Stimulated activated CD8-positive, alpha-beta memory T cell treated with anti-CD3 and anti-CD28 coated beads, Interleukin-15, amount 100 ng/mL, for 4 hours (primary cell): ENCODE measurements at regions not wholly inside any gene's neighbourhood (a gene's known extent, or its start where the extent isn't known, plus 50 kb on each side); places are given as distances from the start of the nearest gene placed in this dataset.

Experiments used
- DNase-seq, 2 donors: peaks; one replicate each; pipeline ENCODE4 v3.0.0-alpha.2; 2020; ENCODE audit warnings: low read depth in 2 of 2

DNA sequence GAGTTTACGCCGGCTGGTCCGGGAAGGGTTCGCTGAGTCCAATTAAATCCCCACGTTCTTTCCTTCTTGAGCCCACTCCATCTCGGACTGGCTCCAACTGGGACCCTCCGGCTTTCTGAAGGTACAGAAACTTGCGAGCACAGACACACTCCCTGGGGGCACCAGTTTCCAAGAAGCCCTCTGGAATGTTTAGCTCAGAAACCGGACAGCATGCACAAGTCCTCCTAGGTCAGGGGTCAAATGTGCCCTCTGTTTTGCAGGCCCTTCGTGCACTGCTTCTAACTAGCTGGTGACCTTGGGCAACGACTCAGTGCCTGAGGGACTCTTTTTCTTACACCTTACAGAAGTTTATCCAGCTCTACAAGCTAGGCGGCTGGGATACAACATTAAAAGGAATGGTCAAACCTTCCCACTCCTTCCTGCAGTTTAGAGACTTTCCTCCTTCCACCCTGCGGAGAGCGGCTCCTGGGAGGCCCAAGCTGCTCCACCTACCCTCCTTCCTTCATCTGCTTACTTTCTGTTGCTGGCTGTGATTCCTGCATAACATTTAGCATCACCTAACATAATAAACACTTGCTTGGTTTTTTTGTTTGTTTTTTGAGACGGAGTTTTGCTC lies 275.5 kb downstream of the BCOR start:
- DNase-seq: no peak

DNA sequence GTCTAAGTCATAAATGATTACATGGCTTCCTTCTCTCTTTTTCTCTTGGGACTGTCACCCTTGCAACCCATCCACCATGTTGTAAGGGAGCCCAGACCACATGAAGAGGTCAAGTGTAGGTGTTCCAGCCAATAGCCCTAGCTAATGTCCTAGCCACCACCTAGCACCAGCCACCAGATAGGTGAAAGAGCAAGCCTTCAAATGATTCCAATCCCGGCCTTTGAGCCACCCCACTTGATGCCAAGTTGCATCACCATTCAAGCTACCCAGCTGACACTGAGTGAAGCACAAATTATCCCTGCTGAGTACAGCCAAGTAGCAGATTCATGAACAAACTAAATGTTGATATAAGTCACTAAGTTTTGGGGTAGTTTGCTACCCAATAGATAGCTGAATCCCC lies 274.3 kb downstream of the BCOR start:
- no peak for DNase-seq

DNA sequence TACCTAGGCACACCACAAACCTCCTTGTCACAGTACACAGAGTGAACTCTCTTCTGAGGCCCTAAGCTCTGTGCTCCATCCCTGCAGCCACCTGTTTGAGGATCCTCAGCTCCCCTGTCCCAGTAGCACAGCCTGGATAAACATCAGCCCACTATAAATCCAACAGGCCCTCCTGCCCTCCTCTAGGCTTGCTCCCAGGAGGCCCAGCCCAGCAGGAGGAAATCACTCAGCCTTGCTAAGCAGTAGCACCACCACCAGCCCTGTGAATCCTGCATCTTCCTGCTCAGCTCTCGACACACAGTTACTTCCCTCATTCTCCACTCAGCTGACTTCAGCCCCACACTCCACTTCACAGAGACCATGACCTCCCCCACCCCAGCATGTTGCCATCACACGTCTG lies 273.9 kb downstream of the BCOR start:
- no peak for DNase-seq

DNA sequence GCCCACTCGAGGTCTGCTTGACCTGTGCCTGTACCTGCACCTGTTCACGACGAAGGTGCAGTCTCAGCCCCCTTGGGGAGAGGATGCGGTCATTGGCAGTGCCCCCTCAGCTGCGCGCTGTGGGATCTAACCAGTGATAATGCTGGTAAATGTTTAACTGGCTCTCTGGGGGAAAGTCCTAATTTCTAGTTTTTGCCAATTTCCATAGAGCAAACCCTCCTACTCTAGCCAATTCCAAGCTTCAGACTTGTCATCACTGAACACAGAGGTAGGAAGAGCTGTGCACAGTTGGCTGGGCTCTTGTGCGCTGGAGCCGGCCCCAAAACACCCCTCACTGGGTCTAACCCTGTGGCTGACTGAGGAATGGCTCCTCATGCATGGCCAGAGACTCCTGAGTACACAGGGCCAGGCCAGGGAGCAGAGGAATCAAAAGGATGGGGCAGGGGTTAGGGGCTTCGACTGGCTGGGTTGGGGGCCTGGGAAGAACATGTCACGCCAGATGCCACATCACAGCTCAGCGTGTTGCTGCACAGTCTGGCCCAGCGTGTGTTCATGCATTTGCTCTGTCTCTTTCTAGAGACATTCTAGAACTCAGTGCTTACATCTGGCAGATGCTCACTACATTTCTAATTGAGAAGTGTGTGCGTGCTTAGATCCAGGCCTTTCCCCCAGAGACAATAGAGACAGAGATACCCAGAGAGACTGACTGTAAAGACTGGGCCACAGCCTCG lies 270.8 kb downstream of the BCOR start:
- no peak for DNase-seq

DNA sequence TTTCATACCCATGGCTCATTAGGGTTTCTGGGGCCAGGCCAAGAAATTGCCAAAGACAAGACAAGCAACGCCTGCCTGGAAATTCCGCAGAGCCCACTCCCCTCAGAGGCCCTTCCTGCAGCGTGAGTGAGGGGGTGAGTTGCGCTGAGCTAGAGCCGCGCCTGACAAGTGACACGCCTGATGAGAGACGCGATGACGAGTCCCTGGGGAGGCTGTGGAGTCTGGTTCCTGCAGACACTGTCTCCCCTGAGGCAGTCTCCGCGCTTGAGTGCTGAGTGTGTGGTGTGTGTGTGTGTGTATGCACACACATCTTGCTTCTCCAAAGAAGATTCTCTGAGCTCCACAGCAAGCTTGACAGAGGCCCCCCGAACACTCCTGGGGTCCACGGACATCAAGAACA lies 269.8 kb downstream of the BCOR start:
- no peak for DNase-seq

DNA sequence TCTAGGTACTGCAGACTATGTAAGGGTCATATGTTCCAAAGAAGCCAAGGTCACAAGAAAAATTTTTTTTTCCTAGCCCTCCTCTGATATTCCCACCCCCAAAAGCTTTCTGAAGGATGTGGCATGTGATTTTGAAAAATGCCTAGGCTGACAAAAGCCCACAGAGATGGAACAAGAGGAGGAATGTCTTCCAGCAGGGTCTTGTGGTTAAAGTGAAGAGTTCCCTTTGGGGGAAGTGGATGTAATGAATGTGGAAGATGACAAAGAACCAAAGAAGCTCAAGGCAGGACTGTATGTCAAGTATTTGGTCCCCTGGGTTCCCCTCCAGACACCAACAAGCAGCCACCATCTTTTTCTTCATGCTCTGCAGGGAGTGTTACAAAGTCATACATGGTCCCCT lies 268.8 kb downstream of the BCOR start:
- DNase-seq: no peak

DNA sequence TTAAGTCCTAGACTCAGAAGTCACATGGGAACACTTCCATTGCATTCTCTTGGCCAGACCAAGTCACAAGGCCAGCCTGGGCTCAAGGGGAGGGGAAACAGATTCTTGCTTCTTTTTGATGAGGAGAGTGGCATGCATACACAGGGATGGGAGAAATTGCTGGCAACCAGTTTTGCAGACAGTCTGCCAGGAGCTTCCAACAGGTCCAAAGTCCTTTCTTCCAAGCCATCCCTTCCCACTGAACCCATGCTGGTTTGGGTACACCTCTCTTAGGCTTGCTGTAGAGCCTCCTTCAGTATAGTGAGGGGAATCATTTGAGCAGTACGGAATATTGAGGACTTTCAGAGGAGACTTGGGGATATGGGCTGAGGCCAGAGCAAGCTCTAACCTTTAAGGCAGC lies 267.8 kb downstream of the BCOR start:
- no peak for DNase-seq

DNA sequence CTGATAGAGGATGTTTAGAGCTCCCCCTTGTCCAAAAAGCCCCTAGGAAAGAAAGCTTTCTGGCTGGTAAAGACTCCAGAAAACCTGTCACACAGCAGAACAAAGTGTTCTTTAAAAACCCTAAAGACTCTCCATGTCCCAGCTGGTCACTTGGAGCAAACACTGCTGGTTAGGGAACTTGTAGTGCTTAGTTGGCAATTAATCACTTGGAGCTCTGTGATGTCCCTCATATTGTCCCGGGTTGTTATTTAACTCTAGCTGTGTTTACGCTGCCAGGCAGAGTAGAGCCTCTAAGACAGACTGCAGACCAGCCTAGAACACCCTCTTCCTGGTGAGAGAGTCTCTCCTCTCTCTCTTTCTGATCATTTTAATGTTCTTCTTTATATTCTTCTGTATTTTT lies 267.3 kb downstream of the BCOR start:
- DNase-seq: no peak

DNA sequence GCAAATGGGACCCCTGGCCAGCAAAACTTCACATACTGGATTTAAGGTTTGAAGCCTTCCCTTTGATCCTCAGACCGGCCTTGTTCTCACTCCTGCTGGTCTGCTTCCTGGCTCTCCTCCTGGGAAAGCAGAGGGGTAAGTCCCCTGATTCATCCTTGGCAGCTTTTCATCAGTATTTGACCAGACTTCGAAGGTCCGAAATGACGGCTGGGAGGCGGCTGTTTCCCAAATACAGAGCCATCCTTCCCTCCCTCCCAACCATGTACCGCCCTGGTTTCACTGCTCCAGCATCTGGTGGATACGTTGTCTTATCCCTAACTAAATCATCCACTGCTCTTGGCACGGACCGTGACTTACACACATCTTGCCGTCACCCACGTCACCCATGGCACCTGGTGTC lies 265.5 kb downstream of the BCOR start:
- no peak for DNase-seq

DNA sequence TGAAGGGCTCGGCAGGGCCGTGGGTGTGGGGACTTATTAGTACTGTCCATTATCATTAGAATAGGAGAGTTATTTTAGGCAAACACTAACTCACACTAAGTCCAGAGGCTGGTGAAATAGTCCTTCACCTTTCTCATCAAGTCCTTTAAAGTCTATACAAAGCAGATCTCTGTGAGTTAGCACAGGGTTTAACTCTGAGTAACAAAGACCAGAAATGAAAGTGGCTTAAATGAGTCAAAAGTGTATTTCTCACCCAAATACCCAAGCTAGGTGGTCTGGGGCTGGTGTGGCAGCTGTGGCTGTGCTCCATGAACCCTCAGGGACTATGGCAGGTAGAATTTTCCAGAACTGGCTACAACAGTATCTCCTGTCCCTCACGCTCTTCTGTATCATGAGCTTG lies 263.2 kb downstream of the BCOR start:
- DNase-seq: no peak

DNA sequence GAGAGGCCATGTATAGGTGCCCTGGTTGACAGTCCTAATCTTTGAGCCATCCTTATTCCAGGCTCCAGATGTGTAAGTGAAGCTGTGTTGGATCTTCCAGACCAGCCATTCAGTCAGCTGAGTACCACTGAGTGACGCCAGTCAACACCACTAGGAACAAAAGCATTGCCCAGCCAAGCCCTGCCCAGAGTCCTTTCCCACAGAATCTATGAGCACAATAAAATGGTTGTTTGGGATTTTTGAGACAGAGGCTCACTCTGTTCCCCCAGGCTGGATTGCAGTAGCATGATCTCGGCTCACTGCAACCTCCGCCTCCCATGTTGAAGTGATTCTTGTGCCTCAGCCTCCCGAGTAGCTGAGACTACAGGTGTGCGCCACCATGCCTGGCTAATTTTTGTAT lies 262.5 kb downstream of the BCOR start:
- DNase-seq: no peak

DNA sequence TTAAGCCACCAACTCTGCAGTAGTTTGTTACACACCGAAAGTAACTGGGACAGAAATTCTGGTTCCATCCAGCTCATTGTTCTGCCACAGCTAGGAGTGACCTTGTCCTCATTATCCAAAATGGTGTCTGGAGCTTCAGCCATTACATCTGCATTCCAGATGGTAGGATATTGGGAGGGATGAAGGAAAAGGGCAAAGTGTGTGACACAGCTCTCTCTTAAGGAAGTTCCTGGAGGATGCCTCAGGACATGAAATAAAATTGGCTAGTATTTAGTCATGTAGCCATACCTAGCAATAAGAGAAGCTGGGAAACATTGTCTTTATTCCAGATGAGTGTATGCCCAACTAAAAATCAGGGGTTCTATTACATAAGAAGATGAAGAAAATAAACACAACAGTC lies 262.0 kb downstream of the BCOR start:
- no peak for DNase-seq

DNA sequence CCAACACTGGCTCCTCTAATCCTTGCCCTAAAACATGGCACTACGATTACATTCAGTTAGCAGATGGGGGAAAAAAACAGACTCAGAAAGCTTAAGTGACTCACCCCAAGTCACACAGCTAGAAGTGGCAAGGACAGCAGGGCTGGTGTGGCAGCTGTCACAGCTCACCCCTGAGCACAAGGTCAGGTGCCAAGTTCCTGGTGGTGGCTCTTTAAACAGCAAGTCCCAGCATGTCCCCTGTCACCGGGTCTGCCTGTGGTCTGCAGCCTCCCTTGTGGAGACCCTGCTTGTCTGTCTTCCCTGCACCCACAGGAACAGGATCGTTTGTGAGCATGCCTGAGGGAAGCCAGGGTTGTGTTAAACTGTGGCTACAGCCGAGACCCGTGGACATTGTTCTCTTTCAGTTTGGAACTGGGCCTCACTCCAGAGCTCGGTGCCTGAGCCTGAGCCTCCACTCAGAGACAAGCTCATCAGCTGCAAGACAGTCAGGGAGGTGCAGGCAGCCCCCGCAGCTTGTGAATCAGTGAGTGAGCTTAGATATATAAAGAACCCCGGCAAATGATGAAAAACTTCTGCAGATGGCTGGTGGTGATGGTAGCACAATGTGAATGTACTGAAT lies 260.8 kb downstream of the BCOR start:
- no peak for DNase-seq

DNA sequence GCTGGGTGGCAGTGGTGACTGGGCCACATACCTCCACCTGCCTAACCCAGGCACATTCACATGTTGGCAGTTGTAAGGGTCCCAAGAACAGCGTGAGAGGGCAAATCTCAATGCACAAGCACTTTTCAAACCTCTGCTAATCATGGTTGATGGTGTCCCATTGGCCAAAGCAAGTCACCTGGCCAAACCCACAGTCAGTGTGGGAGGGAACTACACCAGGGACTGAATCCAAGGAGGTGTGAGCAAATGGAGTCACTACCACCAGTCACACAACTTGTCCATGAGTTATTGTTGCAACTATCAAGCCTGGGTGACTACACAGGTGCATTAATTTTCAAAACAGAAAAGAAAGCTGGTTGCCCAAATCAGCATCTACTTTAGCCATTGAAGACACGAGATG lies 260.1 kb downstream of the BCOR start:
- DNase-seq: no peak

DNA sequence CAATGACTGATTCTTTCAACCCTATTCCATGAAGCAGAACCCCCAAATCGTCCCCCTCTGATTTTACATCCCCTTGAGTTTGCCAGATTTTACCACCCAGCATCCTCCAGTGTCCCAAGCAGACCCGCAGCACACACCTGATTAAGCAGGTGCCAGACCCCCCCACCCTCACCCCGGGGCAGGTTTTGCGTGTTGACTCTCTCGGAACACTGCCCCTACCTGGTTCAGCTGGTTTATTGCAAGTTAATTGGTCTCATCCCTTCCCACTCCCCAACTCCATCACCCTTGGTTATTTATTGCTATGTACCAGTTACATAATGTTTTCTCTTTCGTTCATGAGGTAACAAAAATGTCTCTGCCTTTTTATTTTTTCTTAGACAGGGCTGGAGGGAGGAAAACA lies 258.4 kb downstream of the BCOR start:
- no peak for DNase-seq

DNA sequence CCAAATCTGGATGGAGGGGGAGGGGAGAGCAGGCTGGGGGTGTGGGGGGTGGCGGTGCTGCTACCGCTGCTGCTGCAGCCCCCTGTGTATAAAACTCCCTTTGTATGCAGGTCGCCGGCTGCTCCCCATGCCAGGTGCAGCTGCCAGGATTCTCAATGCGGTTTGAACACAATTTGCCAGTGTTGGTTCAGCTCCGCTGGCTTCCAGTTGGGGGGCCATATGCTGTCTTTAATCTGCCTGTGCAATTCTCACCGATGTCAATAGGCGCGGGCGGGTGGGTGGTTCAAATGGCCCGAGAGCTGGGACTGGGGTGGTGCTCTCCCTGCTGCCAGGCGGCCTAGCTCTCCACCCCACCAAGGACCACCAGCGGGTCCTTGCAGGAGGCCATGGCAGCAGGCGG lies 257.6 kb downstream of the BCOR start:
- DNase-seq: no peak

DNA sequence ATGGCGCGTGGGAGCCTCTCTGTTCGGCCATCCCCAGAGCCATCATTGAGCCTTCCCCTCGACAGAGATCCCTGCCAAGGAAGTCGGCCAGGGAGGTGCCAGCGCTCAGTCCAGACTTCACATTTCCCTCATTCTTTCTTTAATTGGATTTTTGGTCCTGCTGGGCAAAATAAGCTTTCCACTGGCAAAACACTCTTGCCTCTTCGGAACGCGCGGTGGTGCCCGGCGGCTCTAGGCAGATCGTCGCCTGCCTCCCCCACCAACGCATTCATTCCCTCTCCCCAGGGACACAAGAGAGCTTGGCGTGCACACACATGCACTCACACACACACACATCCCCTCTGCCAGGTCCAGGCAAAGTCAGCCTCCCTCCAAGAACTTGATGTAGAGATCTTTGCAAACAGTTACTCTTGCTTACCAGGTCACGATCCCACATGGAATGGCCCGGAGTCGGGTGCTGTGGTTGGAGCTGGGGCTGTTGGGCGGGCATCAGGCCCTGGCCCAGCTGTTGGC lies 257.1 kb downstream of the BCOR start:
- no peak for DNase-seq

DNA sequence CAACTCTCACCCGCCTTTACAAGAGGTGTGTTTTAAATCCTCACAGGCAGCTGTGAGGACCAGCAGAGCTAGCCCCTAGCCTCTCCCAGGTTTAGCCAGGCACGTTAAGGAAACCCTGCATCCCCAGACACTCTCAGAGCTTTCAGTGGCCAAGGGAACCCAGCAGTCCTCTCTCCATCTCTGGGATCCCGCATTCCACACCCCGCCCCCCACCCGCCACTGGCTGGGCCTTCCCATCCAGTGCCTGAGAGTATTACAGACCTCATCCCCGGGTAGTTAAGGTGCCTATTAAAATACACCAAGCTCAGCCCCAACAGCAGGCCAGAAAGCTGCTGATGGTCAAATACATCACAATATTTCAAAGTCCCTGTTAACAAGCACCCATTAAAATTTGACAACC lies 256.2 kb downstream of the BCOR start:
- DNase-seq: no peak

DNA sequence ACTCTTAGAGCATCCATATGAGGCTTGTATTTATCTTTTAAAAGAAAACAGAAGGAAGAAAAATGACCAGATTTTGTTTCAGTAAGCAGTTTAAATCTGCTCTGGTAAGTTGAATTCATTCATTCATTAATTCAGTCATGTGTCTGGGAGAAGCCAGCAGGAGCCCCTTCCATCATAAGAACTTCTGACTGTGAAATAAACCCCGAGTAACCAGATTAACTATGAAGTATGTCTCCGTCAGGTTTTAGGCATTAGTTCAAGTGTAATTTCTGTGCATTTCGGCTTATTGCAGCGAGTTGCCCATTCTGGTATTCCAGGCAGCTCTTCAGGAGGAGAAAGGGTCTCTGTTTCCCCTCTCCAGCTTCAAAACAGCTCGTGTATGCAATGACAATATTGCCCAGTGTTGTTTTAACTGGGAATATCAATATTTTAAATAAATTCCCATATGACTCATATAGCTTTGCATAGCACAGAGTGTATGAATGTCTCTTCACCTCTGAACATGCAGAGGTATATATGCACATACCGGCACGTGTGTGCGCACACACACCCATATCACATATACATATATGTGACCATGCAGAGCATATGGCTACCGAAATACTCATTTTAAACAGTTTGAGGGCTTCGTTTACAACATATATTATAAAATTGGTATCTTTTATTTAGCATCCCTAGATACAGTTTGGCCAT lies 255.3 kb downstream of the BCOR start:
- no peak for DNase-seq

DNA sequence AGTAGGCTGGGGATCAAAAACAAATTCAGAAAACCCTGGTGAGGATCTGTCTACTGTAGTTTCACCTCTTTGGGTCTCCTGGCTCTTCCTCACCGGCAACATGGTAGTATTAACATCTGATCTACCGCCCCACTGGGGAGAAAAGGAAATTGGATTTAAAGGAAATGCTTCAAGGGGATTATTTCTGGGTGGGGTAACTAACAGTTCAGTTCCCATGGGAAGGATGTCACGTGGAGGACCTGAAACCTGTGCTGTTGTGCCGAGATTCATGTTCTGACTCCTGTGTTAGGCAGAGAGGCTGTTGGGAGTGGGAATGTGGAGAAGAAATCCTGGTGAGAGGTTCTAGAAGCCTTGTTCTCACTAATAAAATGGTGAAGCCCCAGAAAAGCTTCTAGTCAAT lies 254.4 kb downstream of the BCOR start:
- DNase-seq: no peak

DNA sequence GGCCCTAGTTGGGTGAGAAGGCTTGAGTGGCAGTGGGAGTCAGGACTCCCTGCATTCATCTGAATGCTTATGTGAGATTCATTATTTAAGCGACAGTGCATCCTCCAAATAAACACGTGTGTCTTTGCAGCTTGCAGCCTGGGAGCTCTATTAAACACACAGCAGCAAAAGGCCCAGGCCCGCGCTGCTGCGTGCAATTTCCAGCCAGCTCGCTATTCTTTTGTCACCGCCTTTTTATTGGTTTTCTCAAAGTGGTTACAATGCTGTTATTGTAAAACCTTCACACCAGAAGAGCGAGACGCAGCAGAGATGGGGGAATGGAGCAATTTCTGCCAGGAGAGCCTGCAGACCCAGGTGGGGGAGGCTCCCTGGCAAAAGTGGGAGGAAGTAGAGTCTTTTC lies 252.5 kb downstream of the BCOR start:
- DNase-seq: no peak

DNA sequence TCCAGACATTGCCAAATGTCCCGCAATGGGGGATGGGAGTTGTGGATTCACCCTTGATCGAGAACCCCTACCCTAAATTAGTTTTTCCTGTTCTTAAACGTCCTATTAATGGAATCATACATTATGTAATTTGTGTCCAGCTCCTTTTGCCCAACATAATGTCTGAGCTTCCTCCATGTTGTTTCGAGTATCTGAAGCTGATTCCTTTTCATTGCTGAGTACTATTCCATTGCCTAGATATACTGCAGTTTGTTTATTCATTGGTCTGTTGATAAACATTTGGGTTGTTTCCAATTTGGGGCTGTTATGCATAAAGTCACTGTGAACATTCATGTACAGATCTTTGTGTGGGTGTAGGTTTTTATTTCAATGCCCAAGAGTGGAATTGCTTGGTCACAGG lies 251.3 kb downstream of the BCOR start:
- DNase-seq: no peak

DNA sequence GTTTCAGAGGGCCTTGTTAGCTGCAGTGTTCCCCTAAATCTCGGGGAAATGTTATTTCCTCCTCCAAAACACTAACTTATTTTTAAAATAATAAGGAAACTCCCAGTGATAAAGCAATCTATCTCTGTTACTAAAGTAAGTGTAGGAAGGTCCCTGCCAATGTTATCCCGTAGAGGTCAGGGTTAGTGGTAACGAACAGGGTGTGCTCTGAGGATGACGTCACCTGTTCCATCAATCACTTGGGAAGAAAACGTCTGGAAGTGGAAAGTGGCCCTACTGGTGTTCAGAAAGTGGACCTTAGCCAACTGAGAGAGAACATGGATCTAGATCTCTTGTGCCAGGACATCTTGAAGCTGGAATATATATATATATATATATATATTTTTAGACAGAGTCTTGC lies 249.5 kb downstream of the BCOR start:
- DNase-seq: no peak
